ENCODE measurements at regions not wholly inside any gene's neighbourhood (a gene's known extent, or its start where the extent isn't known, plus 50 kb on each side); places are given as distances from the start of the nearest gene placed in this dataset.

GRCh38 chr5:4373051-4373820 is 766.9 kb upstream of the ADAMTS16 start (continued):
- TF ChIP-seq PRDM4 (tag by site-specific recombination; IDR thresholded peaks at IDR 0.05): no peak
- no peak for TF ChIP-seq ZNF837 (tag by site-specific recombination; IDR thresholded peaks at IDR 0.05)
- no peak for TF ChIP-seq ZNF362 (tag by site-specific recombination; IDR thresholded peaks at IDR 0.05)
- no peak for TF ChIP-seq KLF7 (tag by site-specific recombination; IDR thresholded peaks at IDR 0.05; ENCODE audit: borderline replicate concordance)

GRCh38 chr5:4374866-4375265 is 765.3 kb upstream of the ADAMTS16 start:
- CTCF ChIA-PET: no interaction called here
- no peaks in the 10 kb centered on the region for H3K9me3 ChIP-seq (ENCODE audit: control insufficient read depth, insufficient read depth, low read depth, low read length)
- no peak overlapping the region for H3K27ac ChIP-seq (ENCODE audit: extremely low read depth, low read depth, low read length)
- H3K4me1 ChIP-seq (ENCODE audit: control insufficient read depth, insufficient read depth, low read length): no peaks in the 10 kb centered on the region
- H3K36me3 ChIP-seq (ENCODE audit: control insufficient read depth in 2 of 2, insufficient read depth in 1 of 2, low read length in 2 of 2): no peaks in the 10 kb centered on the region
- TF ChIP-seq ZNF416 (tag by site-specific recombination; IDR thresholded peaks at IDR 0.05) (no peak), ZNF623 (tag by site-specific recombination; IDR thresholded peaks at IDR 0.05) (no peak), ZNF174 (tag by site-specific recombination; IDR thresholded peaks at IDR 0.05) (no peak)
- POLR2A ChIA-PET: no interaction called here
- no peak overlapping the region for H3K4me3 ChIP-seq (ENCODE audit: low read depth, low read length)

- ChIA-PET POLR2A (no interaction called here), CTCF (no interaction called here)
- no peak for TF ChIP-seq MEIS1 (CRISPR knock-in tag; IDR thresholded peaks at IDR 0.05; ENCODE audit: borderline replicate concordance)
- no peak for TF ChIP-seq ZNF133 (tag by site-specific recombination; IDR thresholded peaks at IDR 0.05)
- no peak for TF ChIP-seq ZNF518A (tag by site-specific recombination; conservative IDR thresholded peaks at IDR 0.05; ENCODE audit: low read depth)
- no peak for TF ChIP-seq KLF10 (tag by site-specific recombination; IDR thresholded peaks at IDR 0.05)
- no peak for TF ChIP-seq ZFHX2 (tag by site-specific recombination; conservative IDR thresholded peaks at IDR 0.05)
- no peak for TF ChIP-seq ZNF645 (tag by site-specific recombination; IDR thresholded peaks at IDR 0.05)
- TF ChIP-seq ZNF223 (tag by site-specific recombination; IDR thresholded peaks at IDR 0.05): no peak
Observed at GRCh38 chr5:4375640-4376039, 764.5 kb upstream of the ADAMTS16 start.

More at GRCh38 chr5:4375640-4376039, 764.5 kb upstream of the ADAMTS16 start:
- Histone ChIP-seq H3K4me1 (ENCODE audit: control insufficient read depth, insufficient read depth, low read length) (no peaks in the 10 kb centered on the region), H3K4me3 (ENCODE audit: low read depth, low read length) (no peak overlapping the region), H3K36me3 (ENCODE audit: control insufficient read depth in 2 of 2, insufficient read depth in 1 of 2, low read length in 2 of 2) (no peaks in the 10 kb centered on the region), H3K27ac (ENCODE audit: extremely low read depth, low read depth, low read length) (no peak overlapping the region), H3K9me3 (ENCODE audit: control insufficient read depth, insufficient read depth, low read depth, low read length) (no peaks in the 10 kb centered on the region)
